Astrocyte (in vitro differentiated cells and primary cell): ENCODE measurements at regions not wholly inside any gene's neighbourhood (a gene's known extent, or its start where the extent isn't known, plus 50 kb on each side); places are given as distances from the start of the nearest gene placed in this dataset.

Experiments used
- CTCF ChIP-seq: IDR thresholded peaks from 2 replicates; pipeline ENCODE4 v1.5.1; 2011; ENCODE audit warnings: low read depth, mild to moderate bottlenecking, inconsistent platforms, low read length, moderate library complexity; ENCODE audit not compliant: insufficient read depth
- EZH2 ChIP-seq: IDR thresholded peaks from 2 replicates; pipeline ENCODE4 v1.6.1; 2012; ENCODE audit warnings: mild to moderate bottlenecking, low read length, inconsistent platforms; ENCODE audit not compliant: insufficient read depth

DNA sequence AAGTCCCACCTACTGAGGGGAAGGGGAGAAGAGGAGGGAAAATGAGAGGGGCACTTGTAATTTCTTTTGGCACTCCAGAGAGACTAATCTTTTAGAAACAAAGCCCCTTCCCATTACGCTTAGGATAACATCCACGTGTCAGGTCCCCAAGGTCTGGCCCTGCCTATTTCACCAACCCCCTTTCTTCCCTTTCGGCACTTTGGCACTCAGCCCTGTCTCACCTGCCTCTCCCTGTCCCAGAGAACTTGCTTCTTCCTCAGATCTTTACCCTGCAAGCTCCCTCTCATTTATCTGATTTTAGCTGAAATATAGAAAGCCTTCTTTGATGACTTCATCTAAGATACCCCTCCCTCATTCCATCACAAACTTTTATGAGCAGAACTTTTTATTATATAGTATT, 55.5 kb downstream of the RASSF10 start:
- TF ChIP-seq CTCF: no peak
- no peak for TF ChIP-seq EZH2
